Gastrocnemius medialis (tissue), 4 donors: ENCODE measurements at regions not wholly inside any gene's neighbourhood (a gene's known extent, or its start where the extent isn't known, plus 50 kb on each side); places are given as distances from the start of the nearest gene placed in this dataset.

Source experiments
- ATAC-seq, 2 donors: fragments of 150-250 bp; one replicate each; pipeline ENCODE4 v1.9.1; 2016
- DNase-seq, 2 donors: peaks; one replicate each; pipeline ENCODE4 v3.0.0-alpha.2; 2019
- H3K27ac ChIP-seq, 4 donors: fragments of 200-600 bp; sonication (generic); 1 replicate in 1 of 4; 2 replicates in 3 of 4; pipeline ENCODE4 v1.5.1; 2016 to 2018; ENCODE audit warnings: mild to moderate bottlenecking in 2 of 4, moderate library complexity in 1 of 4
- H3K27me3 ChIP-seq, 3 donors: fragments of 200-600 bp; sonication (generic) in 2 of 3; 1 replicate in 1 of 3; 2 replicates in 2 of 3; pipeline versions ENCODE4 v1.5.1 to v1.6.0; 2016 to 2019; ENCODE audit warnings: mild to moderate bottlenecking in 1 of 3, moderate library complexity in 1 of 3
- H3K36me3 ChIP-seq, 2 donors: fragments of 200-600 bp; sonication (generic) in 1 of 2; one replicate each; pipeline ENCODE4 v1.5.1; 2017 to 2018
- H3K4me1 ChIP-seq, 2 donors: fragments of 200-600 bp; sonication (generic) in 1 of 2; one replicate each; pipeline ENCODE4 v1.5.1; 2016 to 2017; ENCODE audit warnings: mild to moderate bottlenecking in 2 of 2
- H3K4me3 ChIP-seq, 4 donors: fragments of 200-600 bp; sonication (generic) in 3 of 4; 1 replicate in 1 of 4; 2 replicates in 3 of 4; pipeline ENCODE4 v1.5.1; 2016 to 2019; ENCODE audit warnings: mild to moderate bottlenecking in 2 of 4
- H3K9me3 ChIP-seq, 3 donors: fragments of 200-600 bp; sonication (generic) in 2 of 3; 1 replicate in 1 of 3; 2 replicates in 2 of 3; pipeline ENCODE4 v1.5.1; 2016 to 2019
- POLR2A ChIP-seq, 2 donors: fragments of 450-650 bp; IDR thresholded peaks; one replicate each; pipeline ENCODE4 v1.6.1; 2017; ENCODE audit warnings: antibody characterized with exemption in 2 of 2, mild to moderate bottlenecking in 2 of 2, moderate library complexity in 2 of 2
- in situ Hi-C, 4 donors: fragments of 200-750 bp; cut with MboI; loops; one replicate each; pipeline versions ENCODE4 v1.15.0 to v1.8.0; 2017; ENCODE audit warnings: low sequenced_read_pairs in 4 of 4
- intact Hi-C: fragments of 100-400 bp; cut with DNase I; formaldehyde crosslinking; loops from one replicate; pipeline ENCODE4 v1.15.1; 2023; ENCODE audit warnings: low total_unique reads
- TF ChIP-seq, protein P1 (sequence below), 5 experiments: fragments of 450-650 bp in 3 of 5; fragments of 200-600 bp in 2 of 5; sonication (generic) in 2 of 5; IDR thresholded peaks in 4 of 5; conservative IDR thresholded peaks in 1 of 5; 1 replicate in 4 of 5; 2 replicates in 1 of 5; pipeline ENCODE4 v1.5.1; 2016 to 2019; ENCODE audit warnings: antibody characterized with exemption in 5 of 5, mild to moderate bottlenecking in 3 of 5, moderate library complexity in 3 of 5

DNA sequence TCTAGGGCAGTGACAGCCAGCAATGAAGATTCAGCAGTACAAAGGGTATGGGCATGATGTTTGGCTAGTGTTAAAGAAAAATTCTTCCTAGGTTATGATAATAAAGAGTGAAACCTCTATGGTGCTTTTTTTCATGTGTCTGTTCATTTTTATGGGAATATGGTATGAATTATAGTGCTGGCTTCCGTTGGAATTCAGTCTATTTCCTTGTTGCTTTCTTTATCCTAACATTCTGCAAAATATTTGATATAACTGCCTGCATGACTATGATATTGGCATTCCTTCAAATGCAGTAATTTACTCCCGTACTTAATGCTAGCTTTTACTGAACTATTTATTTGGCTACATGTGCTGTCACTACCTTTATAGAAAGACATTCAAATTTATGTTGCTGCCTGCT is 57.6 kb upstream of the ATP11B start:
- no peaks in the 10 kb centered on the region for H3K27me3 ChIP-seq
- DNase-seq (no peak), ATAC-seq (no peak)
- TF ChIP-seq POLR2A (IDR thresholded peaks at IDR 0.05) = no peak
- TF ChIP-seq, protein P1, sequence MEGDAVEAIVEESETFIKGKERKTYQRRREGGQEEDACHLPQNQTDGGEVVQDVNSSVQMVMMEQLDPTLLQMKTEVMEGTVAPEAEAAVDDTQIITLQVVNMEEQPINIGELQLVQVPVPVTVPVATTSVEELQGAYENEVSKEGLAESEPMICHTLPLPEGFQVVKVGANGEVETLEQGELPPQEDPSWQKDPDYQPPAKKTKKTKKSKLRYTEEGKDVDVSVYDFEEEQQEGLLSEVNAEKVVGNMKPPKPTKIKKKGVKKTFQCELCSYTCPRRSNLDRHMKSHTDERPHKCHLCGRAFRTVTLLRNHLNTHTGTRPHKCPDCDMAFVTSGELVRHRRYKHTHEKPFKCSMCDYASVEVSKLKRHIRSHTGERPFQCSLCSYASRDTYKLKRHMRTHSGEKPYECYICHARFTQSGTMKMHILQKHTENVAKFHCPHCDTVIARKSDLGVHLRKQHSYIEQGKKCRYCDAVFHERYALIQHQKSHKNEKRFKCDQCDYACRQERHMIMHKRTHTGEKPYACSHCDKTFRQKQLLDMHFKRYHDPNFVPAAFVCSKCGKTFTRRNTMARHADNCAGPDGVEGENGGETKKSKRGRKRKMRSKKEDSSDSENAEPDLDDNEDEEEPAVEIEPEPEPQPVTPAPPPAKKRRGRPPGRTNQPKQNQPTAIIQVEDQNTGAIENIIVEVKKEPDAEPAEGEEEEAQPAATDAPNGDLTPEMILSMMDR (IDR thresholded peaks at IDR 0.05 in 4 of 5, conservative IDR thresholded peaks at IDR 0.05 in 1 of 5) = no peak
- no peak overlapping the region for H3K4me3 ChIP-seq
- intact Hi-C loops (no loop called here), in situ Hi-C loops (no loop called here)
- H3K4me1 ChIP-seq = peaks cover 0 to 7% of the 10 kb centered on the region in 2 donors
- no peak overlapping the region for H3K27ac ChIP-seq
- no peaks in the 10 kb centered on the region for H3K36me3 ChIP-seq
- no peaks in the 10 kb centered on the region for H3K9me3 ChIP-seq

DNA sequence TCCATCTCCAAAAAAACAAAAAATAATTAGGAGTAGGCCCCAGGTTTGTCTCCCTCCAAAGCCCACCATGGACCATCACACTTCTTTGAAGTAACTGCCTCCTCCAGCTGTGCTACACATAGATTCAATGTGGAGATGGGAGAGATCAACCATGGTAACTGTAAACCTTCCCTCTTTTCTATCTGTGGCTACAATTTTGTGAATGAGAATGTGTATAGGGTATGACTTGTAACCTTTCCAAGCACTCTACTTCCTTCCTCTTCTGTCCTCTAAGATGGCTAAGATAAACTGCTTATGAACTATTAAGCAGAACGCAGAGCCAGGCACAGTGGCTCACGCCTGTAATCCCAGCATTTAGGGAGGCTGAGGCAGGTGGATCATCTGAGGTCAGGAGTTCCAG is 55.5 kb upstream of the ATP11B start:
- H3K4me1 ChIP-seq = peaks cover 0 to 11% of the 10 kb centered on the region in 2 donors
- no peak overlapping the region for H3K27ac ChIP-seq
- no peaks in the 10 kb centered on the region for H3K36me3 ChIP-seq
- intact Hi-C loops (no loop called here), in situ Hi-C loops (no loop called here)
- DNase-seq (no peak), ATAC-seq (no peak)
- H3K9me3 ChIP-seq = no peaks in the 10 kb centered on the region
- TF ChIP-seq, protein P1 (IDR thresholded peaks at IDR 0.05 in 4 of 5, conservative IDR thresholded peaks at IDR 0.05 in 1 of 5) = no peak
- TF ChIP-seq POLR2A (IDR thresholded peaks at IDR 0.05) = no peak
- H3K27me3 ChIP-seq = no peaks in the 10 kb centered on the region
- no peak overlapping the region for H3K4me3 ChIP-seq

DNA sequence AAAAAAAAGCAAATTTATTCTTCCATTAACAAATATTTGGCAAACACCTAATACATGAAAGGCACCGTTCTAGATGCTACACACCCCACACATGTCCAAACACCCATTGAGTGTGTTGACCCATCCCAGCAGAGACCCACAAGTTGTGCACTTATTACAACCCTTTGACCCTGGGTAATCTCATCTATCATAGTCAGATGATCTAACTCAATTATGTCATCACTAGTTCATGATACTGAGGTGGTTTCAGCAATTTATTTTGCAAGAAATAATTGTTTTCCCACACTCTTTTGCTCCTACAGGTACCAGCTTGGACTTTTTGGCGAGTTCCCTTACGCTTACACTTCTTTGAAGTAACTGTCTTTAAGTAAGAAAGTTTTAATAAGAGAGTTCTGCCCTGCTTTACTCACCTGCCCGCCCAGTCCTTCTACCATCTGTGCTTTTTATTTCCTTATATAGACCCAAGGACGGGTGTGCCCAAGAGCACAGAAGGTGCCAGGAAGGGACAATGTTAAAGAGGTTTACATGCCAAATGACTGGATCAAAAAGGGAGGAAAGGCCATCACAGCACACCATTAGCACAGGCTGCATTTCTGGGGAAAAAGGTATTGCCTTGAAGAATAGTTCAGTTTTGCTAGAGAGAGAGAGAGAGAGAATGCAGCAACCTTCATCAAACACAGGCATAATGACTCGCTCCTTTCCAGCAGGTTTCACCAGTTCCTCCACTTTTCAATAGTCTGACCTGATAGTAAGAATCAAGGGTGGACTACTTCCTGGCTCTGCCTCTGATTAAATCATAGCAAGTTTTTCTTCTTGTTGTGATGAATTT is 54.5 kb upstream of the ATP11B start:
- peak overlapping the region in 1 of 4 donors; percentile 85 for H3K27ac ChIP-seq
- no peak for ATAC-seq
- H3K4me1 ChIP-seq = peaks cover 0 to 11% of the 10 kb centered on the region in 2 donors

DNA sequence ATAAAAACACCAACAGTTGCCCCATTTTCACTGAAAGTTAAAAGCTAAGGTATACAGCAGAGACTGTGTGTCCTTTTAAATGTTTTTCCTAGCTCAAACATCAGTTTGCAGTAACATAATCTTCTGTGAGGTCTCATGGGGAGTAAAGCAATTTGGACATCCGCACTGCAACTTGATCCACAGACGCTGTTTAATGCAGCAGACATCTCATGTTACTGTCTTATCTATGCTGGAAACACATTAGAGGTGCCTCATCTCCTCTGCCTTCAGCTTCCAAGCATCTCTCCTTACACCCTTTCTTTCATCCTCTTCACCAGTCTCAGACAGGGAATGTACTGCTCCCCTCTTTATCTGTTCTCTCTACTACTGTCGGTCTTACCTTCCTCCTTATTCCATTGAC is 53.7 kb upstream of the ATP11B start:
- intact Hi-C loops (no loop called here), in situ Hi-C loops (no loop called here)
- H3K36me3 ChIP-seq = no peaks in the 10 kb centered on the region
- peak overlapping the region in 2 of 4 donors; percentile 33 to 85 for H3K27ac ChIP-seq
- no peaks in the 10 kb centered on the region for H3K9me3 ChIP-seq
- TF ChIP-seq POLR2A (IDR thresholded peaks at IDR 0.05) = no peak
- ATAC-seq (peak; percentile 34 to 67), DNase-seq (no peak)
- peak overlapping the region in 1 of 4 donors; percentile 6 for H3K4me3 ChIP-seq
- no peaks in the 10 kb centered on the region for H3K27me3 ChIP-seq
- peaks cover 0 to 11% of the 10 kb centered on the region in 2 donors for H3K4me1 ChIP-seq

More for the DNA sequence above, 54.5 kb upstream of the ATP11B start:
- TF ChIP-seq, protein P1 (IDR thresholded peaks at IDR 0.05 in 4 of 5, conservative IDR thresholded peaks at IDR 0.05 in 1 of 5) = no peak
- no peak for TF ChIP-seq POLR2A (IDR thresholded peaks at IDR 0.05)
- peak overlapping the region in 1 of 4 donors; percentile 6 for H3K4me3 ChIP-seq
- no peaks in the 10 kb centered on the region for H3K36me3 ChIP-seq
- in situ Hi-C loops = no loop called here
- no peaks in the 10 kb centered on the region for H3K9me3 ChIP-seq
- DNase-seq = no peak
- no peaks in the 10 kb centered on the region for H3K27me3 ChIP-seq
- intact Hi-C loops = no loop called here

DNA sequence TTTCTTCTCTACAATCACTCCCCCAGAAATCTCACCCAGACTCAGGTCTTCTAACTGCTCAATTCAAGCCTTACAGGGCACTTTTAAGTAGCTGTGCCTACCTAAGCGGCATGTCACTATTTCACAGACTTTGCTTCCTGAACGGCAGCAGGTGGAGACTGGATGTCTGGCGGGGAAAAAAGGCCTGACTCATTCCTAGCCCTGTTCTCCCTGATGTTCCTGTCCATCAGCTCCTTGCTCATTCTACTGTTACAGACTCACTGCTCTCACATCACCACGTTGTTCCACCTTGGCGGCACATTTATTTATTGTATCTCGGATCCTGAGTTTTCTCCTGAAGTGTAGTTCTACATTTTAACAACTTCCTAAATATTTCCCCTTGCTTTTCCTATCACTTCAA is 52.6 kb upstream of the ATP11B start:
- in situ Hi-C loops = no loop called here
- Histone ChIP-seq H3K27me3 (no peaks in the 10 kb centered on the region), H3K4me3 (peak overlapping the region in 1 of 4 donors; percentile 25), H3K36me3 (no peaks in the 10 kb centered on the region), H3K4me1 (peaks cover 0 to 11% of the 10 kb centered on the region in 2 donors), H3K27ac (peak overlapping the region; percentile 33 to 85 (median 51)), H3K9me3 (no peaks in the 10 kb centered on the region)
- intact Hi-C loops = no loop called here
- ATAC-seq = peak; percentile 96 to 99
- DNase-seq = peak; percentile 56 to 81
- TF ChIP-seq, protein P1 (IDR thresholded peaks at IDR 0.05 in 4 of 5, conservative IDR thresholded peaks at IDR 0.05 in 1 of 5) = no peak
- TF ChIP-seq POLR2A (IDR thresholded peaks at IDR 0.05) = no peak
